Cardiac fibroblast (primary cell): ENCODE measurements at regions not wholly inside any gene's neighbourhood (a gene's known extent, or its start where the extent isn't known, plus 50 kb on each side); places are given as distances from the start of the nearest gene placed in this dataset.
A peak's percentile ranks its signal among the peaks of the same experiment; 100 is the strongest.
"Not testable (repeated sequence)": the region's sequence is repeated elsewhere in the genome, so short reads cannot be mapped to it uniquely, and the experiment has no call there.

Experiments
- DNase-seq, 2 donors: peaks; one replicate each; pipeline versions ENCODE4 v3.0.0 to v3.0.0-alpha.2; 2010; ENCODE audit warnings: low read depth in 2 of 2
- H3K4me3 ChIP-seq, 2 donors: replicated peaks in 1 of 2; 1 replicate in 1 of 2; 2 replicates in 1 of 2; pipeline ENCODE4 v1.5.1; 2011; ENCODE audit warnings: low read depth in 2 of 2, low read length in 2 of 2, mild to moderate bottlenecking in 2 of 2, moderate library complexity in 1 of 2
- CTCF ChIP-seq: IDR thresholded peaks from one replicate; pipeline ENCODE4 v1.5.1; 2011; ENCODE audit warnings: low read depth, mild to moderate bottlenecking, low read length, inconsistent platforms

GRCh38 chr13:87953381-87953780 lies 282.2 kb downstream of the SLITRK5 start:
- H3K4me3 ChIP-seq, result no peak overlapping the region
- TF ChIP-seq CTCF, result no peak
- DNase-seq, result no peak

GRCh38 chr13:87954091-87954490 lies 282.9 kb downstream of the SLITRK5 start:
- no peak overlapping the region for H3K4me3 ChIP-seq
- peak in 1 of 2 donors; percentile 3 for DNase-seq

GRCh38 chr13:87961546-87961945 lies 290.4 kb downstream of the SLITRK5 start:
- TF ChIP-seq CTCF, result no peak
- no peak overlapping the region for H3K4me3 ChIP-seq
- no peak for DNase-seq

More at GRCh38 chr13:87954091-87954490, 282.9 kb downstream of the SLITRK5 start:
- no peak for TF ChIP-seq CTCF

- no peak for TF ChIP-seq CTCF
- no peak for DNase-seq
- H3K4me3 ChIP-seq, result no peak overlapping the region
These were observed 301.4 kb downstream of the SLITRK5 start for GRCh38 chr13:87972568-87972967.

- H3K4me3 ChIP-seq, result no peak overlapping the region
- no peak for DNase-seq
- TF ChIP-seq CTCF, result no peak
These were observed 303.9 kb downstream of the SLITRK5 start for GRCh38 chr13:87975035-87975434.

GRCh38 chr13:87976650-87977049 lies 305.5 kb downstream of the SLITRK5 start:
- not testable (repeated sequence) for DNase-seq, H3K4me3 ChIP-seq

GRCh38 chr13:87981416-87981815 lies 310.2 kb downstream of the SLITRK5 start:
- TF ChIP-seq CTCF, result no peak
- DNase-seq, result no peak
- H3K4me3 ChIP-seq, result no peak overlapping the region
